Liver (tissue), 8 donors: ENCODE measurements at regions not wholly inside any gene's neighbourhood (a gene's known extent, or its start where the extent isn't known, plus 50 kb on each side); places are given as distances from the start of the nearest gene placed in this dataset.

Experiments
- DNase-seq: peaks from one replicate; pipeline ENCODE4 v3.0.0-alpha.2; 2017; ENCODE audit warnings: low spot score
- H3K27ac ChIP-seq, 2 donors: one replicate each; pipeline ENCODE4 v1.7.0; 2013; ENCODE audit warnings: inconsistent platforms in 2 of 2, low read length in 2 of 2, control low read depth in 1 of 2, low read depth in 1 of 2, mild to moderate bottlenecking in 1 of 2
- H3K27me3 ChIP-seq, 4 donors: one replicate each; pipeline versions ENCODE4 v1.6.1 to v1.7.0; 2013; ENCODE audit warnings: low read length in 3 of 4, inconsistent platforms in 1 of 4, mild to moderate bottlenecking in 1 of 4, moderate library complexity in 1 of 4; ENCODE audit not compliant: control insufficient read depth in 4 of 4, insufficient read depth in 4 of 4
- H3K36me3 ChIP-seq, 4 donors: one replicate each; pipeline versions ENCODE4 v1.6.1 to v1.7.0; 2013; ENCODE audit warnings: low read length in 3 of 4, mild to moderate bottlenecking in 3 of 4, low read depth in 1 of 4, moderate library complexity in 1 of 4; ENCODE audit not compliant: control insufficient read depth in 4 of 4, insufficient read depth in 3 of 4
- H3K4me1 ChIP-seq, 4 donors: one replicate each; pipeline versions ENCODE4 v1.6.1 to v1.7.0; 2013; ENCODE audit warnings: low read length in 3 of 4, mild to moderate bottlenecking in 3 of 4, moderate library complexity in 1 of 4; ENCODE audit not compliant: control insufficient read depth in 4 of 4, insufficient read depth in 4 of 4
- H3K4me3 ChIP-seq, 3 donors: one replicate each; pipeline versions ENCODE4 v1.6.1 to v1.7.0; 2013; ENCODE audit warnings: low read length in 3 of 3, control low read depth in 1 of 3, low read depth in 1 of 3, mild to moderate bottlenecking in 1 of 3
- H3K9ac ChIP-seq, 2 donors: one replicate each; pipeline ENCODE4 v1.7.0; 2013; ENCODE audit warnings: low read length in 2 of 2, mild to moderate bottlenecking in 2 of 2, moderate library complexity in 2 of 2, control low read depth in 1 of 2, low read depth in 1 of 2
- H3K9me3 ChIP-seq, 4 donors: one replicate each; pipeline versions ENCODE4 v1.6.1 to v1.7.0; 2013; ENCODE audit warnings: low read length in 3 of 4; ENCODE audit not compliant: control insufficient read depth in 4 of 4
- ATF3 ChIP-seq: IDR thresholded peaks from 2 replicates; pipeline ENCODE4 v1.6.1; 2016; ENCODE audit warnings: antibody characterized with exemption
- EGR1 ChIP-seq, 2 donors: IDR thresholded peaks; 2 replicates each; pipeline ENCODE4 v1.6.1; 2016 to 2018; ENCODE audit warnings: antibody characterized with exemption in 2 of 2, low read depth in 2 of 2
- FOXA1 ChIP-seq: IDR thresholded peaks from 2 replicates; pipeline ENCODE4 v1.6.1; 2016; ENCODE audit warnings: antibody characterized with exemption
- FOXA2 ChIP-seq: IDR thresholded peaks from 2 replicates; pipeline ENCODE4 v1.6.1; 2016; ENCODE audit warnings: antibody characterized with exemption
- GABPA ChIP-seq, 2 donors: IDR thresholded peaks in 1 of 2; conservative IDR thresholded peaks in 1 of 2; 2 replicates each; pipeline ENCODE4 v1.6.1; 2016; ENCODE audit warnings: antibody characterized with exemption in 2 of 2, mild to moderate bottlenecking in 1 of 2, moderate library complexity in 1 of 2
- HNF4A ChIP-seq, 2 donors: conservative IDR thresholded peaks; 2 replicates each; pipeline ENCODE4 v1.6.1; 2016; ENCODE audit warnings: antibody characterized with exemption in 2 of 2, mild to moderate bottlenecking in 2 of 2
- NR2F2 ChIP-seq: IDR thresholded peaks from 2 replicates; pipeline ENCODE4 v1.6.1; 2016; ENCODE audit warnings: antibody characterized with exemption
- RXRA ChIP-seq, 2 donors: IDR thresholded peaks; 2 replicates each; pipeline ENCODE4 v1.6.1; 2017 to 2018; ENCODE audit warnings: antibody characterized with exemption in 2 of 2, mild to moderate bottlenecking in 1 of 2
- SP1 ChIP-seq: IDR thresholded peaks from 2 replicates; pipeline ENCODE4 v1.6.1; 2018; ENCODE audit warnings: antibody characterized with exemption, mild to moderate bottlenecking
- TAF1 ChIP-seq: conservative IDR thresholded peaks from 2 replicates; pipeline ENCODE4 v1.6.1; 2016; ENCODE audit warnings: antibody characterized with exemption, mild to moderate bottlenecking
- YY1 ChIP-seq: IDR thresholded peaks from 2 replicates; pipeline ENCODE4 v1.6.1; 2016; ENCODE audit warnings: antibody characterized with exemption, mild to moderate bottlenecking
- ZBTB33 ChIP-seq: IDR thresholded peaks from 2 replicates; pipeline ENCODE4 v1.6.1; 2016; ENCODE audit warnings: antibody characterized with exemption
- WGBS: extraction: QIAGEN DNeasy Blood & Tissue Kit; methylation state at CpG from one replicate; pipeline ENCODE4 v1.1.7; 2013; 5-methylcytosine and 5-hydroxymethylcytosine counted together
- TF ChIP-seq, protein P1 (sequence below): IDR thresholded peaks from 2 replicates; pipeline ENCODE4 v1.6.1; 2016; ENCODE audit warnings: antibody characterized with exemption, mild to moderate bottlenecking
- TF ChIP-seq, protein P2 (sequence below): fragments of 150-350 bp; IDR thresholded peaks from 2 replicates; pipeline ENCODE4 v1.5.1; 2017; ENCODE audit warnings: improper control_type of control experiment, low read depth, low read length; ENCODE audit not compliant: missing input control
- TF ChIP-seq, protein P3 (sequence below): IDR thresholded peaks from 2 replicates; pipeline ENCODE4 v1.6.1; 2016; ENCODE audit warnings: antibody characterized with exemption
- donor health status: healthy.
- donor health status: healthy.
- donor health status: healthy.
- donor health status: healthy.
- donor health status: healthy.

DNA sequence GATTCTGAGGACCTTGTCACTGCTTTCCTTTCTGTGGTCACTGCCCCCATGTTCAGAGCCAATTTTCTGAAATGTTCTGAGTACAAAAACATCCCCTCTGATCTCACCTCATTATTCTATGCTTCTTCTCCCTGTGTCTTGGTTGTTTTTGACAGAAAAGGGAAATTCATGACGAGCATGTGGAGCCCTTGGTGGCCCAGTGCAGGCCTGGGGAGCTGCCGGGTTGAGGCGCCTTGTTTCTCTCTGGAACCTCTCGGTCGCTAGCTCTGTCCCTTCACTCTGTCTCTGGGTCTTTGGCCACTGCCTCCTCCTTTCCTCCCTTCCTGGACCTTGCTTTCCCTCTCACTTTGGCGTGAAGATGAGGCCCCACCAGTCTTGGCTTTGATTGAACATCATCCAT is 63.0 kb upstream of the THY1 start:
- H3K4me1 ChIP-seq: peaks cover 0 to 6% (median 2%) of the 10 kb centered on the region in 4 donors
- TF ChIP-seq RXRA (IDR thresholded peaks at IDR 0.05): no peak
- no peak for TF ChIP-seq EGR1 (IDR thresholded peaks at IDR 0.05; ENCODE audit: low read depth in 2 of 2)
- no peak for TF ChIP-seq NR2F2
- TF ChIP-seq, protein P1, sequence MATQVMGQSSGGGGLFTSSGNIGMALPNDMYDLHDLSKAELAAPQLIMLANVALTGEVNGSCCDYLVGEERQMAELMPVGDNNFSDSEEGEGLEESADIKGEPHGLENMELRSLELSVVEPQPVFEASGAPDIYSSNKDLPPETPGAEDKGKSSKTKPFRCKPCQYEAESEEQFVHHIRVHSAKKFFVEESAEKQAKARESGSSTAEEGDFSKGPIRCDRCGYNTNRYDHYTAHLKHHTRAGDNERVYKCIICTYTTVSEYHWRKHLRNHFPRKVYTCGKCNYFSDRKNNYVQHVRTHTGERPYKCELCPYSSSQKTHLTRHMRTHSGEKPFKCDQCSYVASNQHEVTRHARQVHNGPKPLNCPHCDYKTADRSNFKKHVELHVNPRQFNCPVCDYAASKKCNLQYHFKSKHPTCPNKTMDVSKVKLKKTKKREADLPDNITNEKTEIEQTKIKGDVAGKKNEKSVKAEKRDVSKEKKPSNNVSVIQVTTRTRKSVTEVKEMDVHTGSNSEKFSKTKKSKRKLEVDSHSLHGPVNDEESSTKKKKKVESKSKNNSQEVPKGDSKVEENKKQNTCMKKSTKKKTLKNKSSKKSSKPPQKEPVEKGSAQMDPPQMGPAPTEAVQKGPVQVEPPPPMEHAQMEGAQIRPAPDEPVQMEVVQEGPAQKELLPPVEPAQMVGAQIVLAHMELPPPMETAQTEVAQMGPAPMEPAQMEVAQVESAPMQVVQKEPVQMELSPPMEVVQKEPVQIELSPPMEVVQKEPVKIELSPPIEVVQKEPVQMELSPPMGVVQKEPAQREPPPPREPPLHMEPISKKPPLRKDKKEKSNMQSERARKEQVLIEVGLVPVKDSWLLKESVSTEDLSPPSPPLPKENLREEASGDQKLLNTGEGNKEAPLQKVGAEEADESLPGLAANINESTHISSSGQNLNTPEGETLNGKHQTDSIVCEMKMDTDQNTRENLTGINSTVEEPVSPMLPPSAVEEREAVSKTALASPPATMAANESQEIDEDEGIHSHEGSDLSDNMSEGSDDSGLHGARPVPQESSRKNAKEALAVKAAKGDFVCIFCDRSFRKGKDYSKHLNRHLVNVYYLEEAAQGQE: no peak
- no peak for TF ChIP-seq SP1
- TF ChIP-seq FOXA1: no peak
- no peak for TF ChIP-seq TAF1
- no peak for TF ChIP-seq ZBTB33
- TF ChIP-seq FOXA2: no peak
- no peak for TF ChIP-seq YY1
- TF ChIP-seq, protein P2, sequence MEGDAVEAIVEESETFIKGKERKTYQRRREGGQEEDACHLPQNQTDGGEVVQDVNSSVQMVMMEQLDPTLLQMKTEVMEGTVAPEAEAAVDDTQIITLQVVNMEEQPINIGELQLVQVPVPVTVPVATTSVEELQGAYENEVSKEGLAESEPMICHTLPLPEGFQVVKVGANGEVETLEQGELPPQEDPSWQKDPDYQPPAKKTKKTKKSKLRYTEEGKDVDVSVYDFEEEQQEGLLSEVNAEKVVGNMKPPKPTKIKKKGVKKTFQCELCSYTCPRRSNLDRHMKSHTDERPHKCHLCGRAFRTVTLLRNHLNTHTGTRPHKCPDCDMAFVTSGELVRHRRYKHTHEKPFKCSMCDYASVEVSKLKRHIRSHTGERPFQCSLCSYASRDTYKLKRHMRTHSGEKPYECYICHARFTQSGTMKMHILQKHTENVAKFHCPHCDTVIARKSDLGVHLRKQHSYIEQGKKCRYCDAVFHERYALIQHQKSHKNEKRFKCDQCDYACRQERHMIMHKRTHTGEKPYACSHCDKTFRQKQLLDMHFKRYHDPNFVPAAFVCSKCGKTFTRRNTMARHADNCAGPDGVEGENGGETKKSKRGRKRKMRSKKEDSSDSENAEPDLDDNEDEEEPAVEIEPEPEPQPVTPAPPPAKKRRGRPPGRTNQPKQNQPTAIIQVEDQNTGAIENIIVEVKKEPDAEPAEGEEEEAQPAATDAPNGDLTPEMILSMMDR: no peak
- TF ChIP-seq, protein P3, sequence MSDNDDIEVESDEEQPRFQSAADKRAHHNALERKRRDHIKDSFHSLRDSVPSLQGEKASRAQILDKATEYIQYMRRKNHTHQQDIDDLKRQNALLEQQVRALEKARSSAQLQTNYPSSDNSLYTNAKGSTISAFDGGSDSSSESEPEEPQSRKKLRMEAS: no peak
- no peak for TF ChIP-seq ATF3
- no peak for TF ChIP-seq HNF4A (conservative IDR thresholded peaks at IDR 0.05)
- H3K9me3 ChIP-seq: no peaks in the 10 kb centered on the region
- H3K4me3 ChIP-seq: no peak overlapping the region
- no peaks in the 10 kb centered on the region for H3K36me3 ChIP-seq
- 80% methylated on average over 5 of the region's 6 CpGs for WGBS
- no peak overlapping the region for H3K27ac ChIP-seq
- no peak for DNase-seq
- H3K27me3 ChIP-seq: no peaks in the 10 kb centered on the region
- no peak overlapping the region for H3K9ac ChIP-seq

GRCh38 chr11:119484741-119485605 is 62.0 kb upstream of the THY1 start:
- Histone ChIP-seq H3K4me1 (peaks cover 0 to 8% (median 4%) of the 10 kb centered on the region in 4 donors), H3K9ac (no peak overlapping the region), H3K36me3 (no peaks in the 10 kb centered on the region), H3K27me3 (no peaks in the 10 kb centered on the region), H3K9me3 (no peaks in the 10 kb centered on the region), H3K4me3 (no peak overlapping the region), H3K27ac (no peak overlapping the region)
- no peak for DNase-seq
- 86% methylated on average over 21 of the region's 21 CpGs for WGBS
- TF ChIP-seq HNF4A (conservative IDR thresholded peaks at IDR 0.05) (no peak), GABPA (IDR thresholded peaks at IDR 0.05 in 1 of 2, conservative IDR thresholded peaks at IDR 0.05 in 1 of 2) (no peak), FOXA2 (no peak), TAF1 (no peak), YY1 (no peak), FOXA1 (no peak), RXRA (IDR thresholded peaks at IDR 0.05) (no peak)
- TF ChIP-seq, protein P1: no peak
- TF ChIP-seq, protein P2: no peak
- TF ChIP-seq, protein P3: no peak
